Activated CD4-positive, alpha-beta memory T cell treated with anti-CD3 and anti-CD28 coated beads, Interleukin-2, amount 10 ng/mL, durations not matched to agents 7 days and 5 days (primary cell): ENCODE measurements at regions not wholly inside any gene's neighbourhood (a gene's known extent, or its start where the extent isn't known, plus 50 kb on each side); places are given as distances from the start of the nearest gene placed in this dataset.
"Not testable (repeated sequence)": the region's sequence is repeated elsewhere in the genome, so short reads cannot be mapped to it uniquely, and the experiment has no call there.

Experiments
- CTCF ChIA-PET: fragments of 350-600 bp; sonication (Branson Sonifier 250); formaldehyde crosslinking; loops from one replicate; lab custom pipeline; 2021; ENCODE audit warnings: antibody characterized with exemption, inconsistent platforms; lab: Charles Lee
- POLR2A ChIA-PET: fragments of 350-600 bp; sonication (Branson Sonifier 250); formaldehyde crosslinking; loops from one replicate; lab custom pipeline; 2021; ENCODE audit warnings: antibody characterized with exemption; lab: Charles Lee
- DNase-seq: peaks from one replicate; pipeline ENCODE4 v3.0.0-alpha.2; 2020
- H3K27ac Mint-ChIP-seq: one replicate; pipeline ENCODE4 v1.8.0; 2021; ENCODE audit warnings: mild to moderate bottlenecking, mixed read lengths
- H3K27me3 Mint-ChIP-seq: one replicate; pipeline ENCODE4 v1.8.0; 2021; ENCODE audit warnings: mixed read lengths
- H3K36me3 Mint-ChIP-seq: one replicate; pipeline ENCODE4 v1.8.0; 2021; ENCODE audit warnings: low read depth, mixed read lengths
- H3K4me1 Mint-ChIP-seq: one replicate; pipeline ENCODE4 v1.8.0; 2021; ENCODE audit warnings: mixed read lengths
- H3K4me3 Mint-ChIP-seq: one replicate; pipeline ENCODE4 v1.8.0; 2021; ENCODE audit warnings: mild to moderate bottlenecking, mixed read lengths
- H3K9me3 Mint-ChIP-seq: one replicate; pipeline ENCODE4 v1.8.0; 2021; ENCODE audit warnings: mixed read lengths

- H3K4me3 Mint-ChIP-seq: peak overlapping the region; percentile 68
- H3K27me3 Mint-ChIP-seq, H3K4me1 Mint-ChIP-seq, CTCF ChIA-PET, POLR2A ChIA-PET, H3K36me3 Mint-ChIP-seq, H3K9me3 Mint-ChIP-seq: not testable (repeated sequence)
- peak overlapping the region; percentile 88 for H3K27ac Mint-ChIP-seq
- peak; percentile 70 for DNase-seq
These were observed 53.3 kb downstream of the FOXD4L1 start for GRCh38 chr2:113551637-113552318.

GRCh38 chr2:113559820-113560219 lies 61.4 kb downstream of the FOXD4L1 start:
- H3K27me3 Mint-ChIP-seq: peaks cover 14% of the 10 kb centered on the region
- H3K4me1 Mint-ChIP-seq, CTCF ChIA-PET, POLR2A ChIA-PET, H3K9me3 Mint-ChIP-seq, H3K27ac Mint-ChIP-seq, DNase-seq, H3K4me3 Mint-ChIP-seq, H3K36me3 Mint-ChIP-seq: not testable (repeated sequence)

- H3K27me3 Mint-ChIP-seq, H3K4me1 Mint-ChIP-seq, H3K4me3 Mint-ChIP-seq, CTCF ChIA-PET, H3K36me3 Mint-ChIP-seq, POLR2A ChIA-PET, DNase-seq, H3K27ac Mint-ChIP-seq, H3K9me3 Mint-ChIP-seq: not testable (repeated sequence)
These were observed 64.2 kb downstream of the FOXD4L1 start for GRCh38 chr2:113562662-113563061.

GRCh38 chr2:113566674-113567480 lies 60.2 kb upstream of the RABL2A start:
- H3K27ac Mint-ChIP-seq, H3K27me3 Mint-ChIP-seq, DNase-seq, H3K4me1 Mint-ChIP-seq, CTCF ChIA-PET, POLR2A ChIA-PET, H3K9me3 Mint-ChIP-seq, H3K4me3 Mint-ChIP-seq, H3K36me3 Mint-ChIP-seq: not testable (repeated sequence)

- H3K4me3 Mint-ChIP-seq, H3K9me3 Mint-ChIP-seq, DNase-seq, H3K4me1 Mint-ChIP-seq, POLR2A ChIA-PET, H3K27me3 Mint-ChIP-seq, H3K36me3 Mint-ChIP-seq, CTCF ChIA-PET, H3K27ac Mint-ChIP-seq: not testable (repeated sequence)
These were observed 59.6 kb upstream of the RABL2A start for GRCh38 chr2:113567481-113567849.

- DNase-seq, POLR2A ChIA-PET: not testable (repeated sequence)
These were observed 58.8 kb upstream of the RABL2A start for GRCh38 chr2:113568231-113568630.

GRCh38 chr2:113570082-113570481 lies 57.0 kb upstream of the RABL2A start:
- CTCF ChIA-PET, H3K27me3 Mint-ChIP-seq, H3K27ac Mint-ChIP-seq, H3K9me3 Mint-ChIP-seq, H3K36me3 Mint-ChIP-seq, H3K4me1 Mint-ChIP-seq, DNase-seq, H3K4me3 Mint-ChIP-seq, POLR2A ChIA-PET: not testable (repeated sequence)

More at GRCh38 chr2:113568231-113568630, 58.8 kb upstream of the RABL2A start:
- H3K9me3 Mint-ChIP-seq, H3K36me3 Mint-ChIP-seq, H3K4me3 Mint-ChIP-seq, H3K4me1 Mint-ChIP-seq, CTCF ChIA-PET, H3K27me3 Mint-ChIP-seq, H3K27ac Mint-ChIP-seq: not testable (repeated sequence)

- H3K36me3 Mint-ChIP-seq, H3K4me3 Mint-ChIP-seq, H3K27me3 Mint-ChIP-seq, H3K4me1 Mint-ChIP-seq, H3K9me3 Mint-ChIP-seq, DNase-seq, POLR2A ChIA-PET, CTCF ChIA-PET, H3K27ac Mint-ChIP-seq: not testable (repeated sequence)
These were observed 56.5 kb upstream of the RABL2A start for GRCh38 chr2:113570509-113571009.

GRCh38 chr2:113571482-113572068 lies 55.5 kb upstream of the RABL2A start:
- H3K4me1 Mint-ChIP-seq, CTCF ChIA-PET, H3K9me3 Mint-ChIP-seq, DNase-seq, H3K36me3 Mint-ChIP-seq, POLR2A ChIA-PET, H3K27ac Mint-ChIP-seq, H3K4me3 Mint-ChIP-seq, H3K27me3 Mint-ChIP-seq: not testable (repeated sequence)

GRCh38 chr2:113575721-113576120 lies 51.3 kb upstream of the RABL2A start:
- H3K9me3 Mint-ChIP-seq, H3K27ac Mint-ChIP-seq, H3K4me1 Mint-ChIP-seq, H3K27me3 Mint-ChIP-seq, H3K4me3 Mint-ChIP-seq, CTCF ChIA-PET, H3K36me3 Mint-ChIP-seq, DNase-seq, POLR2A ChIA-PET: not testable (repeated sequence)

- H3K4me1 Mint-ChIP-seq, CTCF ChIA-PET, POLR2A ChIA-PET: not testable (repeated sequence)
These were observed 50.7 kb upstream of the RABL2A start for GRCh38 chr2:113576353-113576752.

More at GRCh38 chr2:113576353-113576752, 50.7 kb upstream of the RABL2A start:
- not testable (repeated sequence) for H3K4me3 Mint-ChIP-seq, H3K36me3 Mint-ChIP-seq, DNase-seq, H3K27ac Mint-ChIP-seq, H3K9me3 Mint-ChIP-seq, H3K27me3 Mint-ChIP-seq
